OCI-LY1 (cell line): ENCODE measurements at regions not wholly inside any gene's neighbourhood (a gene's known extent, or its start where the extent isn't known, plus 50 kb on each side); places are given as distances from the start of the nearest gene placed in this dataset.

ENCODE experiments used
- H2AFZ ChIP-seq: fragments of 200-600 bp; sonication (generic), shearing (Covaris generic); 2 replicates; pipeline ENCODE4 v1.6.0; 2014; ENCODE audit warnings: antibody characterized with exemption, mild to moderate bottlenecking, low read length
- H3F3A ChIP-seq: fragments of 200-600 bp; sonication (generic), shearing (Covaris generic); 2 replicates; pipeline ENCODE4 v1.6.0; 2014; ENCODE audit warnings: mild to moderate bottlenecking, antibody characterized with exemption, low read length, moderate library complexity; ENCODE audit not compliant: insufficient read depth
- H3K27ac ChIP-seq: fragments of 200-600 bp; sonication (generic); 2 replicates; pipeline ENCODE4 v1.5.1; 2014; ENCODE audit warnings: low read length, mixed run types, mild to moderate bottlenecking, low read depth; ENCODE audit not compliant: poor library complexity, severe bottlenecking
- H3K27me3 ChIP-seq: fragments of 200-600 bp; sonication (generic); 2 replicates; pipeline ENCODE4 v1.6.0; 2014; ENCODE audit warnings: antibody characterized with exemption, mild to moderate bottlenecking, low read length, moderate library complexity; ENCODE audit not compliant: insufficient read depth
- H3K36me3 ChIP-seq: fragments of 200-600 bp; sonication (generic); 2 replicates; pipeline ENCODE4 v1.6.1; 2014; ENCODE audit warnings: mild to moderate bottlenecking, antibody characterized with exemption, low read length, moderate library complexity, mixed read lengths; ENCODE audit not compliant: insufficient read depth
- H3K4me1 ChIP-seq: fragments of 200-600 bp; sonication (generic); 2 replicates; pipeline ENCODE4 v1.5.1; 2014; ENCODE audit warnings: mild to moderate bottlenecking, low read length, moderate library complexity; ENCODE audit not compliant: insufficient read depth, severe bottlenecking
- H3K4me2 ChIP-seq: fragments of 200-600 bp; sonication (generic), shearing (Covaris generic); 2 replicates; pipeline ENCODE4 v1.6.1; 2014; ENCODE audit warnings: low read length
- H3K4me3 ChIP-seq: fragments of 200-600 bp; sonication (generic); 2 replicates; pipeline ENCODE4 v1.5.1; 2014; ENCODE audit warnings: low read length, low read depth, mild to moderate bottlenecking, mixed read lengths; ENCODE audit not compliant: poor library complexity, severe bottlenecking
- H3K79me2 ChIP-seq: fragments of 200-600 bp; shearing (Covaris generic); 2 replicates; pipeline ENCODE4 v1.6.1; 2016; ENCODE audit warnings: mixed run types, low read length, mixed read lengths; ENCODE audit not compliant: insufficient read depth
- H3K9ac ChIP-seq: fragments of 200-600 bp; sonication (generic), shearing (Covaris generic); 2 replicates; pipeline ENCODE4 v1.6.1; 2014; ENCODE audit warnings: mild to moderate bottlenecking, low read length, mixed read lengths
- H3K9me2 ChIP-seq: fragments of 200-600 bp; sonication (generic), shearing (Covaris generic); 2 replicates; pipeline ENCODE4 v1.6.1; 2014; ENCODE audit warnings: low read depth, mild to moderate bottlenecking, low read length, mixed read lengths
- H3K9me3 ChIP-seq: fragments of 200-600 bp; shearing (Covaris generic); 2 replicates; pipeline ENCODE4 v1.6.1; 2014; ENCODE audit warnings: low read length, mixed read lengths
- H4K20me1 ChIP-seq: fragments of 200-600 bp; sonication (generic), shearing (Covaris generic); 2 replicates; pipeline ENCODE4 v1.6.0; 2016; ENCODE audit warnings: mild to moderate bottlenecking, low read length; ENCODE audit not compliant: insufficient read depth
- EZH2 ChIP-seq: fragments of 200-600 bp; sonication (generic), shearing (Covaris generic); IDR thresholded peaks from 2 replicates; pipeline ENCODE4 v1.8.0; 2017; ENCODE audit warnings: borderline replicate concordance, mixed run types, mild to moderate bottlenecking, antibody characterized with exemption, low read length, moderate library complexity, mixed read lengths
- TF ChIP-seq, protein P1 (sequence below): fragments of 200-600 bp; sonication (generic), shearing (Covaris generic); IDR thresholded peaks from 2 replicates; pipeline ENCODE4 v1.5.1; 2017; ENCODE audit warnings: mild to moderate bottlenecking, antibody characterized with exemption, low read length, moderate library complexity, mixed read lengths

- Histone ChIP-seq H3K4me1 (no peaks in the 10 kb centered on the region), H3K27ac (no peak overlapping the region), H3K36me3 (no peaks in the 10 kb centered on the region), H3K79me2 (no peaks in the 10 kb centered on the region), H3K4me3 (no peak overlapping the region), H3K9ac (no peak overlapping the region), H3F3A (no peaks in the 10 kb centered on the region), H4K20me1 (no peaks in the 10 kb centered on the region), H2AFZ (no peak overlapping the region), H3K4me2 (no peak overlapping the region), H3K9me2 (no peaks in the 10 kb centered on the region), H3K9me3 (no peaks in the 10 kb centered on the region), H3K27me3 (no peaks in the 10 kb centered on the region)
- no peak for TF ChIP-seq EZH2
- TF ChIP-seq, protein P1, sequence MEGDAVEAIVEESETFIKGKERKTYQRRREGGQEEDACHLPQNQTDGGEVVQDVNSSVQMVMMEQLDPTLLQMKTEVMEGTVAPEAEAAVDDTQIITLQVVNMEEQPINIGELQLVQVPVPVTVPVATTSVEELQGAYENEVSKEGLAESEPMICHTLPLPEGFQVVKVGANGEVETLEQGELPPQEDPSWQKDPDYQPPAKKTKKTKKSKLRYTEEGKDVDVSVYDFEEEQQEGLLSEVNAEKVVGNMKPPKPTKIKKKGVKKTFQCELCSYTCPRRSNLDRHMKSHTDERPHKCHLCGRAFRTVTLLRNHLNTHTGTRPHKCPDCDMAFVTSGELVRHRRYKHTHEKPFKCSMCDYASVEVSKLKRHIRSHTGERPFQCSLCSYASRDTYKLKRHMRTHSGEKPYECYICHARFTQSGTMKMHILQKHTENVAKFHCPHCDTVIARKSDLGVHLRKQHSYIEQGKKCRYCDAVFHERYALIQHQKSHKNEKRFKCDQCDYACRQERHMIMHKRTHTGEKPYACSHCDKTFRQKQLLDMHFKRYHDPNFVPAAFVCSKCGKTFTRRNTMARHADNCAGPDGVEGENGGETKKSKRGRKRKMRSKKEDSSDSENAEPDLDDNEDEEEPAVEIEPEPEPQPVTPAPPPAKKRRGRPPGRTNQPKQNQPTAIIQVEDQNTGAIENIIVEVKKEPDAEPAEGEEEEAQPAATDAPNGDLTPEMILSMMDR, result no peak
Observed at GRCh38 chr6:134381959-134382358, 64.0 kb upstream of the SGK1 start.

DNA sequence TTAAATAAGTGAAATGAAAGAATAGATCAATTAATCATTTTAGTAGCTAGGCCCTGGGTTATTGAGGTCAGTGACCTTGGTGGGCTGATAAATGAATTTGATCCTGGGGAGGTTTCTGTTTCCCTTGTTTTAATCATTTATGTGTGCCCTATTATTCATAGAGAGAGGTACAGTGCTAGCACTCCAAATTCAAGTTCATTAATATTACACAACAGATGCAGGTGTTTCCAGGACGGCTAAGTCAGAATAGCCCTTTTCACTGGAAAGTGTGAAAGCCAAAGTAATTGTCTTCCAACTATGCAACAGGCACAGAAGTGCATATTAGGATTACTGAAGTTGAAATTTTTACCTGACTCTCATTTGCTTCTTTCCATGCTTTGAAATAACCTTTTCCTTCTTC is 61.7 kb upstream of the SGK1 start:
- no peaks in the 10 kb centered on the region for H3K27me3 ChIP-seq
- H3K36me3 ChIP-seq, result no peaks in the 10 kb centered on the region
- H3K9ac ChIP-seq, result no peak overlapping the region
- no peaks in the 10 kb centered on the region for H4K20me1 ChIP-seq
- H3K27ac ChIP-seq, result no peak overlapping the region
- no peak overlapping the region for H2AFZ ChIP-seq
- H3K4me3 ChIP-seq, result no peak overlapping the region
- no peaks in the 10 kb centered on the region for H3K9me3 ChIP-seq
- no peaks in the 10 kb centered on the region for H3K9me2 ChIP-seq
- TF ChIP-seq, protein P1, result no peak
- no peak for TF ChIP-seq EZH2
- no peaks in the 10 kb centered on the region for H3K4me1 ChIP-seq
- H3K4me2 ChIP-seq, result no peak overlapping the region
- no peaks in the 10 kb centered on the region for H3F3A ChIP-seq
- H3K79me2 ChIP-seq, result no peaks in the 10 kb centered on the region

DNA sequence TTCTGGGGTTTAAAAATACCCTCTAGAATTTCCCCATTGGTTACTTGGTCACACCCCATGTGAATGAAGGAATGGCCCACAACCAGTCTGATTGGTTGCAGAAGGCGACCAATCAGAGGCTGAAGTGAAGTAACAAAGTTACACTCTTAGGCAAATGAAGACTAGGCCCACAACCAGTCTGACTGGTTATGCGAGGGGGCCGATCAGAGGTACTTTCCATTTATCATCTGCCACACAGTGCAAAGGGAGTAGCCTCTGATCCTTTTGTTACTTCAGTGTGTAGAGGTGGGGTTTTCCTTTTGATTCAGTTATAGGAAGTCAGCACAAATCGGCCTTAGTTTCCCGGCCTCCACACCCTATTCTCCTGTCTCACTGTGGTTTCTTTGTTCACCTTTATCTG is 61.2 kb upstream of the SGK1 start:
- H3K9me3 ChIP-seq, result no peaks in the 10 kb centered on the region
- H3K79me2 ChIP-seq, result no peaks in the 10 kb centered on the region
- H3K27me3 ChIP-seq, result no peaks in the 10 kb centered on the region
- no peak overlapping the region for H3K4me2 ChIP-seq
- no peak overlapping the region for H3K9ac ChIP-seq
- no peaks in the 10 kb centered on the region for H4K20me1 ChIP-seq
- H3K9me2 ChIP-seq, result no peaks in the 10 kb centered on the region
- H3K4me3 ChIP-seq, result no peak overlapping the region
- H3K27ac ChIP-seq, result no peak overlapping the region
- no peaks in the 10 kb centered on the region for H3K4me1 ChIP-seq
- no peaks in the 10 kb centered on the region for H3F3A ChIP-seq
- no peak overlapping the region for H2AFZ ChIP-seq
- H3K36me3 ChIP-seq, result no peaks in the 10 kb centered on the region
- TF ChIP-seq, protein P1, result no peak
- no peak for TF ChIP-seq EZH2
